ENCODE measurements at regions not wholly inside any gene's neighbourhood (a gene's known extent, or its start where the extent isn't known, plus 50 kb on each side); places are given as distances from the start of the nearest gene placed in this dataset.

- Histone ChIP-seq H3K27ac (peak overlapping the region in 1 of 3 donors; percentile 8), H3K27me3 (no peaks in the 10 kb centered on the region), H3K4me3 (replicated peaks in 1 of 3) (no peak overlapping the region), H3K36me3 (no peaks in the 10 kb centered on the region), H3K4me1 (peaks cover 6 to 11% of the 10 kb centered on the region in 2 donors), H3K9me3 (no peaks in the 10 kb centered on the region)
- intact Hi-C loops (cut with DNase I): no loop called here
- TF ChIP-seq, protein P1, sequence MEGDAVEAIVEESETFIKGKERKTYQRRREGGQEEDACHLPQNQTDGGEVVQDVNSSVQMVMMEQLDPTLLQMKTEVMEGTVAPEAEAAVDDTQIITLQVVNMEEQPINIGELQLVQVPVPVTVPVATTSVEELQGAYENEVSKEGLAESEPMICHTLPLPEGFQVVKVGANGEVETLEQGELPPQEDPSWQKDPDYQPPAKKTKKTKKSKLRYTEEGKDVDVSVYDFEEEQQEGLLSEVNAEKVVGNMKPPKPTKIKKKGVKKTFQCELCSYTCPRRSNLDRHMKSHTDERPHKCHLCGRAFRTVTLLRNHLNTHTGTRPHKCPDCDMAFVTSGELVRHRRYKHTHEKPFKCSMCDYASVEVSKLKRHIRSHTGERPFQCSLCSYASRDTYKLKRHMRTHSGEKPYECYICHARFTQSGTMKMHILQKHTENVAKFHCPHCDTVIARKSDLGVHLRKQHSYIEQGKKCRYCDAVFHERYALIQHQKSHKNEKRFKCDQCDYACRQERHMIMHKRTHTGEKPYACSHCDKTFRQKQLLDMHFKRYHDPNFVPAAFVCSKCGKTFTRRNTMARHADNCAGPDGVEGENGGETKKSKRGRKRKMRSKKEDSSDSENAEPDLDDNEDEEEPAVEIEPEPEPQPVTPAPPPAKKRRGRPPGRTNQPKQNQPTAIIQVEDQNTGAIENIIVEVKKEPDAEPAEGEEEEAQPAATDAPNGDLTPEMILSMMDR (IDR thresholded peaks at IDR 0.05): no peak
- no peak for TF ChIP-seq POLR2A (IDR thresholded peaks at IDR 0.05)
- DNase-seq: peak in 1 of 2 donors; percentile 12
- 41 to 46% methylated on average over 2 of the region's 2 CpGs for WGBS, 2 donors
Measured at GRCh38 chr13:106143930-106144709, 391.3 kb downstream of the EFNB2 start.

DNA sequence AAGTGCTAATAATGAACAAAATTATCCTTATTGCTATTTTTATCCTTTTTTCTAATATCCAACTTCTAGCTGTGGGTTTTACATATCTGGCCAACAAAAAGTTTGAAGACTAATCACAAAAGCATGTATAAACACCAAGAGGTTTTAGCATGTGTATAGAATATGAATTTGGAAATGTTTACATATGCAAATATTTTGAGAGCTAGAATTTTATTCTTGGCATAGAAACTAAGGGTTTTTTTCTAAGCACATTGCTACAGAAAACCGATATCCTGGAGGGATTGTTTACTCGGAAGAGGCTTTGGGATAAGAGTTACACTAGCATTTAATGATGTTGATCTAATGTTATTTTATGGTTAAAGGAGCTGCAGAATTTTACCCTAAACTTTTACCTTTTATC, 392.1 kb downstream of the EFNB2 start:
- 70 to 76% methylated on average over 2 of the region's 2 CpGs for WGBS, 2 donors
- intact Hi-C loops (cut with DNase I): no loop called here

DNA sequence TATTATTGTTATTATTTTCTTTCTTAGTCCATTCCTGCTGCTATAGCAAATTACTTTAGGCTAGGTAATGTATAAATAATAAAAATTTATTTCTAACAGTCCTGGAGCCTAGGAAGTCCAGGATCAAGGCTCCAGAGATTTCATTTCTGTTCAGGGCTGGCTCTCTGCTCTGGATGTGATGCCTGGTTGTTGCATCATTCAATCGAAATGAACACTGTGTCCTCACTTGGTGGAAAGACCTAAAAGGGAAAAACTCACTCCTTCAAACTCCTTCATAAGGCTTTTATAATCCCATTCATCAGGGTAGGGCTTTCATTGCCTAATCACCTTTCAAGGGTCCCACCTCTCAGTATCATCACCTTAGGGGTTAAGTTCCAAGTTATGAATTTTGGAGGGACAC, 395.0 kb downstream of the EFNB2 start:
- no peak overlapping the region for H3K27ac ChIP-seq
- TF ChIP-seq POLR2A (IDR thresholded peaks at IDR 0.05): no peak
- TF ChIP-seq, protein P1 (IDR thresholded peaks at IDR 0.05): no peak
- no peak for DNase-seq
- peaks cover 6 to 11% of the 10 kb centered on the region in 2 donors for H3K4me1 ChIP-seq
- no peaks in the 10 kb centered on the region for H3K27me3 ChIP-seq
- no peaks in the 10 kb centered on the region for H3K36me3 ChIP-seq
- 86 to 97% methylated on average over 1 of the region's 1 CpG for WGBS, 2 donors
- intact Hi-C loops (cut with DNase I): no loop called here
- H3K9me3 ChIP-seq: no peaks in the 10 kb centered on the region
- H3K4me3 ChIP-seq (replicated peaks in 1 of 3): no peak overlapping the region

More for the DNA sequence above, 392.1 kb downstream of the EFNB2 start:
- no peaks in the 10 kb centered on the region for H3K36me3 ChIP-seq
- DNase-seq: no peak
- TF ChIP-seq, protein P1 (IDR thresholded peaks at IDR 0.05): no peak
- no peak for TF ChIP-seq POLR2A (IDR thresholded peaks at IDR 0.05)
- H3K27me3 ChIP-seq: no peaks in the 10 kb centered on the region
- H3K4me3 ChIP-seq (replicated peaks in 1 of 3): no peak overlapping the region
- no peak overlapping the region for H3K27ac ChIP-seq
- H3K9me3 ChIP-seq: no peaks in the 10 kb centered on the region
- peaks cover 6 to 11% of the 10 kb centered on the region in 2 donors for H3K4me1 ChIP-seq

GRCh38 chr13:106139942-106140341, 395.5 kb downstream of the EFNB2 start:
- Histone ChIP-seq H3K9me3 (no peaks in the 10 kb centered on the region), H3K4me3 (replicated peaks in 1 of 3) (no peak overlapping the region), H3K36me3 (no peaks in the 10 kb centered on the region), H3K27ac (no peak overlapping the region), H3K4me1 (peaks cover 6 to 8% of the 10 kb centered on the region in 2 donors), H3K27me3 (no peaks in the 10 kb centered on the region)
- WGBS, 2 donors: 91 to 94% methylated on average over 3 of the region's 3 CpGs
- no peak for DNase-seq
- TF ChIP-seq, protein P1 (IDR thresholded peaks at IDR 0.05): no peak
- no peak for TF ChIP-seq POLR2A (IDR thresholded peaks at IDR 0.05)
- intact Hi-C loops (cut with DNase I): no loop called here

DNA sequence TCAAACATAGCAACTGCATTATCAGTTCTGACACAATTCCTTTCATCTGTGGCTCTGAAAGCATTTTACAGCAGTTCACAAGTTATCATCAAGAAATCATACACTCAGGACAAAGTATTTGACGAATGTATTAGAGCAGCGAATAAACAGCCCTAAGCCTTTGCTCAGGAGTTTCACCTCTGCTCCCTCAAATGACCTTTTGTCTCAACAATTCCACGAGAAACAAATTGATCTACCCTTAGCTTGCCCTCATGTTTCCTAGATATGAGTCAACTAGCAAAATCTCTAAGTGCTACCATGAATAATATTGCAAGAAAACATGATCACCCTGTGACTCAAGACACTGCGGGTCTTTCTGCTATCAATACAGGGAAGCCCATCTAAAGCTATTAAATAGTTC, 396.1 kb downstream of the EFNB2 start:
- Histone ChIP-seq H3K4me3 (replicated peaks in 1 of 3) (no peak overlapping the region), H3K9me3 (no peaks in the 10 kb centered on the region), H3K4me1 (peaks cover under 1 to 3% of the 10 kb centered on the region in 2 donors), H3K27me3 (no peaks in the 10 kb centered on the region), H3K36me3 (no peaks in the 10 kb centered on the region), H3K27ac (no peak overlapping the region)
- 80 to 84% methylated on average over 4 of the region's 4 CpGs for WGBS, 2 donors
- intact Hi-C loops (cut with DNase I): no loop called here
- TF ChIP-seq, protein P1 (IDR thresholded peaks at IDR 0.05): no peak
- no peak for TF ChIP-seq POLR2A (IDR thresholded peaks at IDR 0.05)
- no peak for DNase-seq

Measured in thyroid gland (tissue), 4 donors.